Uterus (tissue), 2 donors: ENCODE measurements at regions not wholly inside any gene's neighbourhood (a gene's known extent, or its start where the extent isn't known, plus 50 kb on each side); places are given as distances from the start of the nearest gene placed in this dataset.

Experiments
- CTCF ChIP-seq, 4 experiments: fragments of 200-600 bp in 2 of 4; fragments of 450-650 bp in 2 of 4; sonication (generic) in 2 of 4; IDR thresholded peaks; one replicate each; pipeline ENCODE4 v1.5.1; 2016 to 2019; ENCODE audit warnings: antibody characterized with exemption in 4 of 4, mild to moderate bottlenecking in 2 of 4, moderate library complexity in 1 of 4
- POLR2A ChIP-seq, 2 donors: fragments of 450-650 bp; IDR thresholded peaks; one replicate each; pipeline ENCODE4 v1.6.1; 2016; ENCODE audit warnings: antibody characterized with exemption in 2 of 2, mild to moderate bottlenecking in 1 of 2, moderate library complexity in 1 of 2

GRCh38 chr10:29806350-29806788, 171.6 kb upstream of the SVIL start:
- TF ChIP-seq CTCF (IDR thresholded peaks at IDR 0.05), result no peak
- TF ChIP-seq POLR2A (IDR thresholded peaks at IDR 0.05), result no peak
